Frontal cortex (tissue), 3 donors: ENCODE measurements at regions not wholly inside any gene's neighbourhood (a gene's known extent, or its start where the extent isn't known, plus 50 kb on each side); places are given as distances from the start of the nearest gene placed in this dataset.
A peak's percentile ranks its signal among the peaks of the same experiment; 100 is the strongest.

Source experiments
- DNase-seq, 2 donors: peaks; one replicate each; pipeline ENCODE4 v3.0.0; 2012; ENCODE audit warnings: low spot score in 2 of 2
- FAIRE-seq: peaks from 2 replicates; lab custom pipeline; 2012; peaks lifted over from hg19 to GRCh38; lab: Jason Lieb, UNC
- donor health status: control.
- donor health status: control.
- donor health status: control.

DNA sequence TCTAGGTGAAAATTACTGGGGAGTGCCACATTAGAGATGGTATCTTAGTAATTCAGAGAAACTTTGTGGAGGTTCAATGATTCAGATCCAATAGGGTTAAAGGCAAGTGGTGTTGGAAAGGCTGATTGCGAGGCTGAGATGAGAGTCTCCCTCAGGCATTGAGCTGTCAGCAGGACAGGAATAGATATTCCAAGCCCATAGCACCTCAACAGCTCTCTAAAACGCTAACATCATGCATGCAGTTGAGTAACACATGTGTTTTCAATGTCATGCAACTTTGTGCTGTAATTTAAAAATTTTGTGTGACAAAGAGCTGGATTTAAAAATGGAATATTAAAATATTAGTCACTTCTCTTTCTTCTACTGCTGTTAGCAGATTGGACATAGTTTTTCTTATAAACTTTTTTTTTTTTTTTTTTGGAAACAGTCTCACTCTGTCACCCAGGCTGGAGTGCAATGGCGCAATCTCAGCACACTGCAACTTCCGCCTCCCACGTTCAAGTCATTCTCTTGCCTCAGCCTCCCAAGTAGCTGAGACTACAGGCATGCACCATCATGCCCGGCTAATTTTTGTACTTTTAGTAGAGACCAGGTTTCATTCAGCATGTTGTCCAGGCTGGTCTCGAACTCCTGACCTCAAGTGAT is 173.5 kb upstream of the C1QTNF7 start:
- FAIRE-seq (no peak), DNase-seq (no peak)

DNA sequence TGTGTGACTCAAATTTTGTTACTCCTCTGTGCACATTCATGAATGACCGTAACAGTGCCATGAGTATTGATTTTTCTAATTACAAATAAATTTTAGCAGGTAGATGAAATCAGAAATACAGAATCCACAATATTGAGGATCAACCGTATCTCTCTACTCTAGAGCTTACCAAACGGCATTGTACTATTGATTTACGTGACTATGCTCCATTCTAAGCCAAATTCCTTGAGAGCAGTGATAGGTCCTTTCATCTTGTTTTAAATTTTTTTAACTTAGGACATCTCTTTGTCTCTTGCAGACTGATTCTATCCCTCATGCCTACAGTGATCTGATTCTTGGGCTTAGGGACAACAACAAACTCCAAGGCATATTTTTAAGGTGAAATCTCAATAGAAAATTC is 172.3 kb upstream of the C1QTNF7 start:
- DNase-seq (no peak), FAIRE-seq (no peak)

DNA sequence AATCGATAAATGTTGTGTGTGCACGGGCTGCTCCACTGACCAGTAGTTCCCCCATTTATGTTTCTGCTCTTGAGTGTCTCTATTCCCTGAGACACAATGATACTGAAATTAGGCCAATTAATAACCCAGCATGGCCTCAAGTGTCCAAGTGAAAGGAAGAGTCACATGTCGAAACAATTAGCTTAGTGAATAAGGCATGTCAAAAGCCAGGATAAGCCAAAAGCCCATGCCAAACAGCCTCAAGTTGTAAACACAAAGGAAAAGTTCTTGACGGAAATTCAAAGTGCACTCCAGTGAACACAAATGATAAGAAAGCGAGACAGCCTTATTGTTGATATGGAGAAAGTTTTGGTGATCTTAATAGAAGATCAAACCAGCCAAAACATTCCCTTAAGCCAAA is 167.1 kb upstream of the C1QTNF7 start:
- DNase-seq (no peak), FAIRE-seq (no peak)

DNA sequence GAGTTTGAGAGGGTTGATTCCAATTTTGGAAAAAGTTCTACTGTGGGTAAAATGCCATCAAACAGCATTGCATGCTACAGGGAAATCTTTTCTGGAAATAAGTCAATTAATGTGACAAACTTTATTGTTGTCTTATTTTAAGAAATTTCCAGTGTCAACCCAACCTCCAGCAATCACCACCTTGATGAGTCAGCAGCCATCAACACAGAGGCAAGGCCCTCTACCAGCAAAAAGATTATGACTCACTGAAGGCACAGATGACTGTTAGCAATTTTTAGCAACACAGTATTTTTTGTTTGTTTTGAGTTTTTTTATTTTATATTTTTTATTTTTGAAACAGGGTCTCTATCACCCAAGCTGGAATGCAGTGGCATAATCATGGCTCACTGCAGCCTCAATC is 165.4 kb upstream of the C1QTNF7 start:
- FAIRE-seq: no peak
- no peak for DNase-seq

DNA sequence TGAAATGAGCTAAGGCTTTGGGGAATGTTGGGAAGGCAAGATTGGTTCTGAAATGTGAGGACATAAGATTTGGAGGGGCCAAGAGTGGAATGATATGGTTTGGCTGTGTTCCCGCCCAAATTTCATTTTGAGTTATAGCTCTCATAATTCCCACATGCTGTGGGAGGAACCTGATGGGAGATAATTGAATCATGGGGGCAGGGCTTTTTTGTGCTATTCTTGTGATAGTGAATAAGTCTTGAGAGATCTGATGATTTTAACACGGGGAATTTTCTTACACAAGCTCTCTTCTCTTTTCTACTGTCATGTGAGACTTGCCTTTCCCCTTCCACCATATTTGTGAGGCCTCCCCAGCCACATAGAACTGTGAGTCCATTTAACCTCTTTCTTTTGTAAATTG is 157.6 kb upstream of the C1QTNF7 start:
- no peak for DNase-seq
- FAIRE-seq: no peak

DNA sequence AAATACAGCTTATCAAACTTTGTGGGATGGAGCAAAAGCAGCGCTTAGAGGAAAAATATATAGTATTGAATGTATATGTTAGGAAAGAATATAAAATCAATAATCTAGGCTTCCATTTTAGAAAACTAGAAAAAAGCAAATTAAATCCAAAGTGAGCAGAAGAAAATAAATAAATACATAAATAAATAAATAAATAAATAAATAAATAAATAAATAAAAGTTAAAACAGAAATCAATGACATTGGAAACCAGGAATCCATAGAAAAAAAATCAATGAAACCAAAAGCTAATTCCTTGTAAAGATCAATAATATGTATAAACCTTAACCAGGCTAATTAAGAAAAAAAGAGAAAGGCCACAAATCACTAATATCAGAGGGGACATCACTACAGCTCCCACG is 141.8 kb upstream of the C1QTNF7 start:
- FAIRE-seq (peak; percentile 67), DNase-seq (no peak)

DNA sequence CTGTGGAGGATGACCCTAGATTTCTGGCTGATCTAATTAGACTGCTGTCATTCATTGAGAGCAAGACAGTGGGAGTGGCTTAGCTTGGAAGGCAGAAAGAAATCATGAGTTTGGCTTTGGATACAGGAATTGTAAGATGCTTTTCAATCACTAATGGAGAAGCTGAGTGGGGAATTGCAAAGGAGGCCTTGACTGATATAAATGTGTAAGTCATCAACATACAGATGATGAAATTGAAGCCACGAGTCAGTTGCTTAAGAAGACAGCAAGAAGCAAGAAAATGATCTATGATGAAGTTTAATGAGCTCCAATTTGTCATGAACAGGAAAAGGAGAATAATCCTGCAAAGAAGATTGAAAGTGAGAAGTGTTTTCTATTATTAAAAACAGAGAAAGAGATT is 136.7 kb upstream of the C1QTNF7 start:
- FAIRE-seq (no peak), DNase-seq (no peak)

DNA sequence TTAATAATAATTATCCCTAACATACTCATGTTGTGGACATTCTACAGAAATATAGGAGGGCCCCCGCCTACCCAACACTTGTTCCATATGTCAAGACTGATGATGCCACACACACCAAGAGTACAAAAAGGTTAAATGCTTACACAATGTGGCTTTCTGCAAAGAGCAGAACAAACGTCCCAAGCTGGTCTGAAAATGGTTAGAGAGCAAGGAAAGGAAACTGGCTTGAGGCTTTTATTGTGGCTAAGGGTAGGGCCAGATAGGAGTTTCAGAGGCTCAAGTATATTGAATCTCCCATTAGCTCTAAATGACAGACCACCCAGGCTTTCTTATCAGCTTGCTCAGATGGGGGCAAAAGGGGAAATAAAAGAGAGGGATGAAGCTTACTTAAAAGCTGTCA is 134.1 kb upstream of the C1QTNF7 start:
- DNase-seq (no peak), FAIRE-seq (no peak)

DNA sequence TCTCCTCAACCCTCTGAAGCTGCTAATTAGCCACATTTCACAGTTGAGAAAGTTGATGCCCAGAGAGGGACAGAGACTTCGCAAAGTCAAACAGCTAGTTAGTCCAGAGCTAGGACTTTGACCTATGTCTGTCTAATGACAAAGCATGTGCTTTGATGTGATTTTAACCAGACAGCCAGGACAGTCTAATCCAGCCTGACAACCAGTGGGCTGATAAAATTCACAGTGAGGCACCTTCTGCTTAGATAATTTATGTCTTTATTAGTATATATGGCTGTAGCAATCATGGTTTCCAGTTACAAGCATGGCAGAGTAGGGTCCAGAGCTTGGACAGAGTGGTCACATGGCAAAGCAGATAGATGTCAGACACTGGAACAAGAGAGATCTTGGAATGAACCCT is 133.6 kb upstream of the C1QTNF7 start:
- DNase-seq (no peak), FAIRE-seq (no peak)

DNA sequence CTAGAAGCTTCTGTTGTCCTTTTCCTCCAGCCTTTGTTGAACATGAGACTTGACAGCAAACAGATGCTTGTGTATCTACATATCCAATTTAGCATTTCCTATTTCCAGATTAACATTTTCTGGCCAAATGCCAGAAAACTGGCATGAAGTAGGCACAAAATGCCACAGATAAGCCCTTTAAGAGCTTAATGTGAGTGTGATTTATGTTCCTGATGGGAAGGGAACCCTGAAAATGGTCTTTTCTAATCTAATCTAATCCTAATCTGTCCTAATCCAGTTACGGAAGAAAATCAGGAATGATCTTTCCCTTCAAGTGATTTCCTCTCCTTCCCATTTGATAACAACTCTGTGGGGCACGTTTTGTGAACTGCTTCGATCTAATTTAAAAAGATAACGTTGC is 133.0 kb upstream of the C1QTNF7 start:
- DNase-seq (no peak), FAIRE-seq (no peak)

DNA sequence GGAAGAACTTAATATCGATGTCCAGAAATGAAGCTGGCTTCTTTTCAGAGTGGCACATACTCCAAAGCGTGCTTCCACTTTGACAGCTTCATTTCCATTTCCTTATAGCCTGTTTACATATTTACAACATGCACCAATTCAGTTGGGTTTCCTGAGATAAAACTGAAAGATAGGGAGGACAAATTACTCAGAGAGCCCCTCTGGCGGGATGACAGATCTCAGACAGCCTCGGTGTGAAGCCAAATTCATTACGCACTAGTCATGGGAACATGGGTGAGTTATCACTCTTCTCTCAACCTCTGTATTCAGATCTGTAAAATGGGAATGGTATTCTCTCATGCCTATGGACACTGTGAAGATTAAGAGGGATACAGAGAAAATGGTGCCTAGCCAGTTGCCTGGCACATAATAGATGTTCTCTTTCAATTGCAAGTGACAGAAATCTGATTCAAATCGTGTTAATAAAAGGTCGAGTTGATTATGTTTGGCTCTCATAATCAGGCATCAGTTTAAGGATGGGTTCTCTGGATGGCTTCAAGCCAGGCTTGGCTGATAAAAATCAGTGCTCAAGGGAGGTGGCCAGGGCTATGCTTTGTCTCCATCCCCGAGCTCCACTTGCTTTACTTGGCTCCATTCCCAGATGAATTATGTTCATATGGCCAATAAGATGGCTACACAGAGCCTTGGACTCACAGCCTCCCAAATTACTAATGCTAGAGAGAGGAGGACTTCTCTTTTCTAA is 132.2 kb upstream of the C1QTNF7 start:
- FAIRE-seq: no peak
- DNase-seq: no peak

DNA sequence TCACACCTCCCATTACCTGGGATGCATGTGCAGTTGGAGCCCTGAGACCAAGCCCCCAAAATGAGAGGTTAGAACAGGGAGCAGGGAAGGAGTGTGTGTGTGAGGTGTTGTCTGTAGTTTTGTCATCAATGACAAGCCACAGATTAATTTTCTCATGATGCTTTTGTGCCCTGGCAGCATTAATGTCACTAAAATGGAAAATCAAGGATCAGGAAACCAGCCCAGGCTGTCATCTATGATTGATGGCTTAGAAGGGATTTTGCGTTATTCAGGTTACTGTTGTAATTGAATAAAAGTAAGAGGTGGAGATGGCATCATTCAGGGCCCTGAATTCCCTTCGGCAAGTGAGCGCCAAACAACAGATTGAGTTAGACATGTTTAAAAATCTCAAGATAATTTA is 130.5 kb upstream of the C1QTNF7 start:
- FAIRE-seq (no peak), DNase-seq (no peak)

DNA sequence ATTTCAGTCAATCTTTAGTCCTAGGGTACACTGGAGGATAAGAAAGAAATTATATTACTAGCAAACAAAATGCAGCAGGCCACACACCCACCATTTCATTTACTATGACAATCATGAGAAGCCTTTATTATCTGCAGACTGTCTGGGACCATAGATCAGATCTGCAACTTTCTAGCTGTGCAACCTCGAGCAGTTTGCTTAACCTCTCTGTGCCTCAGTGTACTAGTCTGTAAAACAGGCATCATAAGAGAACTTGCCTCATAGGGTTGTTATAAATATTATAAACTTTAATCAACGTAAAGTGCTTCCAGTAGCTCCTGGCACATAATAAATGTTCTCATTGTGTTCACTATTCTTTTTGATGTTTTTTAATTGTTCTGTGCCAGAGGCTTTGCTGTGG is 128.2 kb upstream of the C1QTNF7 start:
- FAIRE-seq: no peak
- no peak for DNase-seq

DNA sequence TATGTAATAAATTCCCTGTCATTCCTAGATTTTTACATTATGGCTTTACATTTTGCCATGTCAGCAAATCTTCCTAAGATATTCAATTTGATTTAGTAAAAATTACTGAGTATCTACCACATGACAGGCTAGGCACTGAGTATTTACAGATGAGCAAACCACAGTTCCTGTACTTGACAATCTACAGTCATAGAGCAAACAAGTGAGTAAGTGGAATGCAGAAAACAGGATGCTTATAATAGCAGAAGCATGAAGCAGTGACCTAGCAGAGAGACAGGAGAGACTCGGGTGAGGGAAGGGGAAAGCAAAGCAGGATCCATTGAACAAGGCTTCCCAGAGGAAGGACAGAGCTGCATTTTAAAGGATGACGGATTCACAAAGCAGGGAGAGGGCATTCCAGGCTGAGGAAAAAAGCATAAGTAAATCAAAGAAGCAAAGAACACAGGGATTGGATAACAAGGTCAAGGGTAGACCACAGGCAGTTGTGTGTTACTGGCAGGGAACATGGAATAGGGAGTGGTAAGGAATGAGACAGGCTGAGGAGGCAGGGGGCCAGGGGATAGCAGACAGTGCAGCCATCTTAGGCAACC is 124.7 kb upstream of the C1QTNF7 start:
- DNase-seq (no peak), FAIRE-seq (no peak)

DNA sequence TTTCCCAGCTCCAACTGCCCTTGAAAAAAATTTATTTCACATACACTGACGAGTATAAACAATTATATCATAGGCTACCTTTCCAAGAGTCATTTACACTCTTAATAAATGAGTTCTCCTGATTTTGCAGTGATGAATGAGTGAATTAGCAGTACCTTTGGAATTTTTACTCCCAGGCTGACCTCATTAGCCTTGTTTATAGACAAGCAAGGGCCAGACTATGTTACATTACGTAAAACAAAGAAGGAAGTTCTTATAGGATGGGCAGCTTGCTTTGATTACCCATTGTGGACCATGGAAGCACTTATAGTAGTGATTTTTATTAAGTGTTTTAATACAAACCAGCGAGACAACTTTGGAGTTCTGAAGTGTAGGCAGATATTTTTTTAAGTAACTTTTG is 112.9 kb upstream of the C1QTNF7 start:
- DNase-seq (no peak), FAIRE-seq (no peak)

DNA sequence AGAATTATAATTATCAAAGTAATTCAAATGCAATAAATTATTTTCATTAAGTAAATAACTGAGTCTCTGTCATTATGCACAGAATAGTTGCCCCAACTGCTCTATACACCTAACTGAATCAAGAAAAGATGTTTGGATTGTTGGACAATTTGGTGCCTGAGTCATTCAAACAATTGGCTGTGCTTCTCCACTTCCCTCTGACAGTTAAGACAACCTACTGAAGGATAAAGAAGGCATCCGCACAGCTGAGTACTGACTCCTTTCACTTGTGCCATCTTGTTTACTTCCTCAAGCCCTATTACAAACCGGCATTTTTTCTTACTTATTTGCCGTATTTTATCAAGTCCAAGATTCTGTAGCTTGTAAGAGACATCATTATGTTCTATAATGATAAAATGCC is 110.6 kb upstream of the C1QTNF7 start:
- no peak for DNase-seq
- FAIRE-seq: no peak

DNA sequence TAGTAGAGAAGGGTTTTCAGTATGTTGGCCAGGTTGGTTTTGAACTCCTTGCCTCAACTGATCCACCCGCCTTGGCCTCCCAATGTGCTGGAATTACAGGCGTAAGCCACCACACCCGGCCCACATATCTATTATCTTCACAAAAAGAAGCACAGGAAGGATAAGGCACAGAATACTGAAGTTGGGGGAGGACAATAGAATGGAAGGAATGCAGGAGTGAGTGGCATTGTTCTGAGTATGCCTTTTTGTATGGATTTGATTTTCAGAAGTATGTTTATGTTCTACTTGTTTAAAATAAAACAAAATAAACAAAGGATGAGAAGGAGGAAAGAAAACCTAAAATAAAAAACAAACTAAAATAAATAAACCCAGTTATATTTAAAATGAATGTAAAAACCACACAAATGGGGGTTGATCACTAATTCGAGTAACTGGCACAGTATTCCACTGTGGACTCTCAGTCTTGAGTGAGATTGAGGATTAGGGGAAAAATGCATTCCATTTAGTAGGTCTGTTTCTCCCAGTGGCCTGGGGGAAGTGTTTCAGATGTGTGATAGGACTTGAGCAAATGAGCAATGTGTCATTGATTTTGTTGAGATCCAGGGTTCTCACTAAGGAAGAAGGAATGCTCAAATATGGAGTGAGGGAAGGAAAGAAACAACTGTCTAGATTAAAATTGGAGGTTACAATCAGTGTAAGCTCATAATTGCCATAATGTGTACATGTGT is 109.0 kb upstream of the C1QTNF7 start:
- DNase-seq (no peak), FAIRE-seq (no peak)

DNA sequence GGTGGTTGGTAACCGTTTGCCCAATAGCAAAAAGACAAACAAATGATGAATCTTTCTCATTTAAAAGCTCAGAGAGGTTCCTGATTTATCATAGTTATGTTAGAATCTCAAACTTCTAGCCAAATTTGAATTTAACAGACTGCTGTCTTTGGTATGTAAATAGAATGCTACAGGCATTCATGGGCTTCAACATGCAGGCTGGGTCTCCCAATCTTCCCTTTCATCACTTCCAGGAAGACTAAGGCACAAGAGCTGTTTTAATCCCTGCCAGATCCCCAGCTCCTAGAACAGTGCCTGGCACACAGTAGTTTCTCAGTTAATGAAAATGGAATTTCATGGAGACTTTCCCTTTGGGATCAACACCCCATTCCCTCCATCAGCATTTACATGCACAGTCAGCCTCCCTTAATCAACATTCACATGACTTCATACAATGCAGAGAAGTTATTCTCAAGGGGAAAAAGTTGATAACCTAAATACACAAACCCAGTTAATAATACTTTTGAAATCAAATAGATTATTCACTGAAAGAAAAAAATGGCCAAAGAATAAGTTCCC is 107.6 kb upstream of the C1QTNF7 start:
- DNase-seq: no peak

DNA sequence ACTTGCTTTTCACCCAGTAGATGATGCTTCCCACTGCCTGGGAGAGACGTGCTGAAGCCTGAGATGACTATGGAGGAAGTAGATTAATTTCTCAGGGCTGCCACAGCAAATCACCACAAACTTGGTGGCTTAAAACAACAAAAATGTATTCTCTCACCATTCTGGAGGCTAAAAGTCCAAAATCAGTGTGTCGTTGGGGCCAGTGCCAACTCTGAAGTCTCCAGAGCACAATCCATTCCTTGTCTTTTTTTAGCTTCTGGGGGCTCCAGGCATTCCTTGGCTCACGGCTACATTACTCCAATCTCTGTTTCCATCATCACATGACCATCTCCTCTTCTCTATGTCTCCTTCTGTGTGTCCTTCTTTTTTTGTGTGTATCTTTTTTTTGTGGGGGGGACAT is 105.8 kb upstream of the C1QTNF7 start:
- FAIRE-seq: no peak

More for the DNA sequence above, 107.6 kb upstream of the C1QTNF7 start:
- FAIRE-seq: no peak

DNA sequence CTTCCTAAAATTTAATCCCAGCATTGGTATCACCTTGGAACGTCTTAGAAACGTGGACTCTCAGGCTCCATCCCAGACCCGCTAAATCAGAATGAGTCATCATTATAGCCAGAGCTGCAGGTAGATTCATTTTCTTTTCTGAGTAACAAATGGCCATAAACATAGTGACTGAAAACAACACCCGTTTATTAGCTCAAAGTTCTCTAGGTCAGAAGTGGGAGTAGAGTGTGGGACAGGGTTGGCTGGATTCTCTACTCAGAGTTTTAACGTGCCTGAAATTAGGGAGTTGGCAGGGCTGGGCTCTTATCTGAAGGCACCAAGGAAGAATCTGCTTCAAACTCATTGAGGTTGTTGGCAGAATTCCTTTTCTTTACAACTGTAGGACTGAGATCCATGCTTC is 101.8 kb upstream of the C1QTNF7 start:
- FAIRE-seq (no peak), DNase-seq (no peak)

More for the DNA sequence above, 105.8 kb upstream of the C1QTNF7 start:
- no peak for DNase-seq
